Right atrium auricular region (tissue), 2 donors: ENCODE measurements at regions not wholly inside any gene's neighbourhood (a gene's known extent, or its start where the extent isn't known, plus 50 kb on each side); places are given as distances from the start of the nearest gene placed in this dataset.

Experiments
- DNase-seq: peaks from one replicate; pipeline ENCODE4 v3.0.0-alpha.2; 2019; ENCODE audit warnings: low spot score
- H3K27ac ChIP-seq, 2 donors: fragments of 200-600 bp; sonication (generic); 1 replicate in 1 of 2; 2 replicates in 1 of 2; pipeline ENCODE4 v1.5.1; 2016 to 2019
- H3K27me3 ChIP-seq, 2 donors: fragments of 200-600 bp; sonication (generic); one replicate each; pipeline versions ENCODE4 v1.5.1 to v1.6.0; 2017 to 2019
- H3K36me3 ChIP-seq: fragments of 200-600 bp; sonication (generic); one replicate; pipeline ENCODE4 v1.5.1; 2016
- H3K4me1 ChIP-seq, 2 donors: fragments of 200-600 bp; sonication (generic); one replicate each; pipeline versions ENCODE4 v1.5.1 to v1.6.0; 2017 to 2019
- H3K4me3 ChIP-seq, 2 donors: fragments of 200-600 bp; sonication (generic); 1 replicate in 1 of 2; 2 replicates in 1 of 2; pipeline ENCODE4 v1.5.1; 2017 to 2019; ENCODE audit warnings: mild to moderate bottlenecking in 1 of 2, moderate library complexity in 1 of 2
- H3K9me3 ChIP-seq, 2 donors: fragments of 200-600 bp; sonication (generic); one replicate each; pipeline ENCODE4 v1.5.1; 2019
- CTCF ChIP-seq, 2 donors: fragments of 200-600 bp; sonication (generic); IDR thresholded peaks; one replicate each; pipeline ENCODE4 v1.5.1; 2019; ENCODE audit warnings: antibody characterized with exemption in 2 of 2

GRCh38 chr7:22666732-22667131 is 60.3 kb upstream of the IL6 start:
- no peak for TF ChIP-seq CTCF (IDR thresholded peaks at IDR 0.05)
- Histone ChIP-seq H3K36me3 (no peaks in the 10 kb centered on the region), H3K27me3 (no peaks in the 10 kb centered on the region), H3K4me3 (no peak overlapping the region), H3K4me1 (no peaks in the 10 kb centered on the region), H3K27ac (no peak overlapping the region), H3K9me3 (no peaks in the 10 kb centered on the region)
- no peak for DNase-seq

- Histone ChIP-seq H3K4me3 (no peak overlapping the region), H3K9me3 (no peaks in the 10 kb centered on the region), H3K4me1 (no peaks in the 10 kb centered on the region), H3K27me3 (no peaks in the 10 kb centered on the region), H3K36me3 (no peaks in the 10 kb centered on the region), H3K27ac (no peak overlapping the region)
- no peak for TF ChIP-seq CTCF (IDR thresholded peaks at IDR 0.05)
- no peak for DNase-seq
These were observed 61.1 kb upstream of the IL6 start for GRCh38 chr7:22665923-22666322.

GRCh38 chr7:22664988-22665798 is 61.8 kb upstream of the IL6 start:
- Histone ChIP-seq H3K9me3 (no peaks in the 10 kb centered on the region), H3K27me3 (no peaks in the 10 kb centered on the region), H3K4me3 (no peak overlapping the region), H3K36me3 (no peaks in the 10 kb centered on the region), H3K4me1 (no peaks in the 10 kb centered on the region), H3K27ac (no peak overlapping the region)
- TF ChIP-seq CTCF (IDR thresholded peaks at IDR 0.05) = no peak
- no peak for DNase-seq

- Histone ChIP-seq H3K27ac (no peak overlapping the region), H3K36me3 (no peaks in the 10 kb centered on the region), H3K9me3 (no peaks in the 10 kb centered on the region), H3K27me3 (no peaks in the 10 kb centered on the region), H3K4me3 (no peak overlapping the region), H3K4me1 (no peaks in the 10 kb centered on the region)
- TF ChIP-seq CTCF (IDR thresholded peaks at IDR 0.05) = no peak
- DNase-seq = no peak
These were observed 63.3 kb upstream of the IL6 start for GRCh38 chr7:22663721-22664120.

GRCh38 chr7:22663357-22663718 is 63.7 kb upstream of the IL6 start:
- Histone ChIP-seq H3K27ac (no peak overlapping the region), H3K36me3 (no peaks in the 10 kb centered on the region), H3K4me1 (no peaks in the 10 kb centered on the region), H3K4me3 (no peak overlapping the region), H3K27me3 (no peaks in the 10 kb centered on the region), H3K9me3 (no peaks in the 10 kb centered on the region)
- no peak for DNase-seq
- TF ChIP-seq CTCF (IDR thresholded peaks at IDR 0.05) = no peak
